ENCODE measurements at regions not wholly inside any gene's neighbourhood (a gene's known extent, or its start where the extent isn't known, plus 50 kb on each side); places are given as distances from the start of the nearest gene placed in this dataset.
A peak's percentile ranks its signal among the peaks of the same experiment; 100 is the strongest.

DNA sequence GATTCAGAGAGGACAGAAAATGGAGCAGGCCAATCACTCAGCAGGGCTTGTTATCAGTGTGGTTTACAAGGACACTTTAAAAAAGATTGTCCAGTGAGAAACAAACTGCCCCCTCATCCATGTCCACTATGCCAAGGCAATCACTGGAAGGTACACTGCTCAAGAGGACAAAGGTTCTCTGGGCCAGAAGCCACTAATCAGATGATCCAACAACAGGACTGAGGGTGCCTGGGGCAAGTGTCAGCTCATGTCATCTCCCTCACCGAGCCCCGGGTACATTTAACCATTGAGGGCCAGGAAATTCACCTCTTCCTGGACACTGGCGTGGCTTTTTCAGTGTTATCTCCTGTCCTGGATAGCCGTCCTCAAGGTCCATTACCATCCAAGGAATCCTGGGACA, 513.7 kb upstream of the EPHA6 start:
- Histone ChIP-seq H3K4me1 (no peaks in the 10 kb centered on the region), H3K36me3 (no peaks in the 10 kb centered on the region), H3K27me3 (no peaks in the 10 kb centered on the region), H3K27ac (no peak overlapping the region), H3K9me3 (no peaks in the 10 kb centered on the region), H3K4me3 (no peak overlapping the region)
- no peak for DNase-seq
- TF ChIP-seq POLR2A (IDR thresholded peaks at IDR 0.05) = no peak
- TF ChIP-seq, protein P1, sequence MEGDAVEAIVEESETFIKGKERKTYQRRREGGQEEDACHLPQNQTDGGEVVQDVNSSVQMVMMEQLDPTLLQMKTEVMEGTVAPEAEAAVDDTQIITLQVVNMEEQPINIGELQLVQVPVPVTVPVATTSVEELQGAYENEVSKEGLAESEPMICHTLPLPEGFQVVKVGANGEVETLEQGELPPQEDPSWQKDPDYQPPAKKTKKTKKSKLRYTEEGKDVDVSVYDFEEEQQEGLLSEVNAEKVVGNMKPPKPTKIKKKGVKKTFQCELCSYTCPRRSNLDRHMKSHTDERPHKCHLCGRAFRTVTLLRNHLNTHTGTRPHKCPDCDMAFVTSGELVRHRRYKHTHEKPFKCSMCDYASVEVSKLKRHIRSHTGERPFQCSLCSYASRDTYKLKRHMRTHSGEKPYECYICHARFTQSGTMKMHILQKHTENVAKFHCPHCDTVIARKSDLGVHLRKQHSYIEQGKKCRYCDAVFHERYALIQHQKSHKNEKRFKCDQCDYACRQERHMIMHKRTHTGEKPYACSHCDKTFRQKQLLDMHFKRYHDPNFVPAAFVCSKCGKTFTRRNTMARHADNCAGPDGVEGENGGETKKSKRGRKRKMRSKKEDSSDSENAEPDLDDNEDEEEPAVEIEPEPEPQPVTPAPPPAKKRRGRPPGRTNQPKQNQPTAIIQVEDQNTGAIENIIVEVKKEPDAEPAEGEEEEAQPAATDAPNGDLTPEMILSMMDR (IDR thresholded peaks at IDR 0.05) = no peak

GRCh38 chr3:96319166-96319565, 495.2 kb upstream of the EPHA6 start:
- TF ChIP-seq, protein P1 (IDR thresholded peaks at IDR 0.05) = no peak
- TF ChIP-seq POLR2A (IDR thresholded peaks at IDR 0.05) = no peak
- no peaks in the 10 kb centered on the region for H3K4me1 ChIP-seq
- no peak for DNase-seq
- no peak overlapping the region for H3K4me3 ChIP-seq
- no peak overlapping the region for H3K27ac ChIP-seq
- no peaks in the 10 kb centered on the region for H3K27me3 ChIP-seq
- no peaks in the 10 kb centered on the region for H3K9me3 ChIP-seq
- no peaks in the 10 kb centered on the region for H3K36me3 ChIP-seq

DNA sequence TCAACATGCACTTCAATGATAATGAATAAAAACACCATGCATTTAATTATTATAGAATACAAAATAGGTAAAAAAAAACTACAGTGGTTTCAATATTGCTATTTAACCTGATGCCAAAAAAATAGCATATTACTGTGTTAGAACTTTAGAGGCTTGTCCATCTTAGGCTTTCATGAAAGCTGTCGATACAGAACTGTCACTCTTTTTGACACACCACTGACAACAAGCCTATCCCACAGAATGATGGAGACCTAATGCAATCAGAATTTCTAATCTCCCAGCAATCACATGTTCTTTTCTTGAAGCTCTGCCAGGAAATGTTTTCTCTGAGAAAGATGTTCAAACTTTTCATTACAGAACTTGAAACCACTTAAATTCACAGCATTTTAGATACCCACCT, 490.3 kb upstream of the EPHA6 start:
- H3K27ac ChIP-seq = no peak overlapping the region
- no peaks in the 10 kb centered on the region for H3K9me3 ChIP-seq
- DNase-seq = no peak
- no peaks in the 10 kb centered on the region for H3K36me3 ChIP-seq
- TF ChIP-seq POLR2A (IDR thresholded peaks at IDR 0.05) = no peak
- TF ChIP-seq, protein P1 (IDR thresholded peaks at IDR 0.05) = no peak
- H3K27me3 ChIP-seq = no peaks in the 10 kb centered on the region
- H3K4me3 ChIP-seq = no peak overlapping the region
- H3K4me1 ChIP-seq = no peaks in the 10 kb centered on the region

GRCh38 chr3:96330795-96331194, 483.6 kb upstream of the EPHA6 start:
- no peak overlapping the region for H3K27ac ChIP-seq
- DNase-seq = no peak
- no peaks in the 10 kb centered on the region for H3K4me1 ChIP-seq
- no peak overlapping the region for H3K4me3 ChIP-seq
- no peaks in the 10 kb centered on the region for H3K9me3 ChIP-seq
- no peaks in the 10 kb centered on the region for H3K27me3 ChIP-seq
- H3K36me3 ChIP-seq = no peaks in the 10 kb centered on the region
- no peak for TF ChIP-seq POLR2A (IDR thresholded peaks at IDR 0.05)
- TF ChIP-seq, protein P1 (IDR thresholded peaks at IDR 0.05) = no peak

DNA sequence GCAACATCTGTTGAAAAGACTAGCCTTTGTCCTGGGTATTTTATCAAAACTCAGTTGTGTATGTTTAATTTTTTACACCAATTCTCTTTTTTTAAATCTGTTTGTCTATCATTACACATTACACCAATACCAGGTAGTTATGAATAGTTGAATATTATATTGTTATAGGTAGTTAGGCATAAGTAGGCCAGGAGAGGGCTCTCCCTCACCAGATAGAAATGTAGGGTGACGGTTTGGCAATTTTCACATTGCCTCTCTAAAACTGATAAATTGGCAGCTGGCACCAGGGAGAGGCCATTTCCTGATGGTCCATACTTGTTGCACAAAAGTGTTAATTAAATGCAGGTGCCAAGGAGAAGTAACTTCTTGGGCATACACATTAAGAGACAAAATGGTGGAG, 483.1 kb upstream of the EPHA6 start:
- DNase-seq = no peak
- Histone ChIP-seq H3K4me3 (no peak overlapping the region), H3K27me3 (no peaks in the 10 kb centered on the region), H3K4me1 (no peaks in the 10 kb centered on the region), H3K27ac (no peak overlapping the region), H3K9me3 (no peaks in the 10 kb centered on the region), H3K36me3 (no peaks in the 10 kb centered on the region)
- TF ChIP-seq POLR2A (IDR thresholded peaks at IDR 0.05) = no peak
- TF ChIP-seq, protein P1 (IDR thresholded peaks at IDR 0.05) = peak in 1 of 6 experiments; percentile 46

GRCh38 chr3:96334779-96335178, 479.6 kb upstream of the EPHA6 start:
- Histone ChIP-seq H3K4me1 (no peaks in the 10 kb centered on the region), H3K27ac (no peak overlapping the region), H3K36me3 (no peaks in the 10 kb centered on the region), H3K4me3 (no peak overlapping the region), H3K9me3 (no peaks in the 10 kb centered on the region), H3K27me3 (no peaks in the 10 kb centered on the region)
- no peak for DNase-seq
- TF ChIP-seq POLR2A (IDR thresholded peaks at IDR 0.05) = no peak
- TF ChIP-seq, protein P1 (IDR thresholded peaks at IDR 0.05) = no peak

All from Peyer's patch (tissue), 4 donors.